SK-N-SH (cell line): ENCODE measurements at regions not wholly inside any gene's neighbourhood (a gene's known extent, or its start where the extent isn't known, plus 50 kb on each side); places are given as distances from the start of the nearest gene placed in this dataset.

ENCODE experiments used
- CTCF ChIA-PET: fragments of 300-600, 350-600 bp; formaldehyde crosslinking; extraction: SDS; loops from one replicate; lab custom pipeline; 2021; lab: Yijun Ruan, JAX
- POLR2A ChIA-PET: fragments of 350-600 bp; sonication (Branson Sonifier 250); formaldehyde crosslinking; extraction: SDS; loops from one replicate; lab custom pipeline; 2020; ENCODE audit warnings: antibody characterized with exemption, inconsistent platforms; lab: Yijun Ruan, JAX
- DNase-seq: peaks from one replicate; pipeline ENCODE4 v3.0.0; 2012
- H2AFZ ChIP-seq: fragments of 200-600 bp; sonication (generic); 2 replicates; pipeline ENCODE4 v1.8.1; 2016; ENCODE audit warnings: antibody characterized with exemption, mild to moderate bottlenecking, low read depth
- H3F3A ChIP-seq: fragments of 200-600 bp; sonication (generic); replicated peaks from 2 replicates; pipeline ENCODE3; 2016; ENCODE audit warnings: antibody characterized with exemption, mild to moderate bottlenecking; ENCODE audit not compliant: insufficient read depth
- H3K27ac ChIP-seq, 2 experiments: fragments of 200-500 bp in 1 of 2; fragments of 200-600 bp in 1 of 2; sonication (Bioruptor generic) in 1 of 2; sonication (generic), shearing (Covaris generic) in 1 of 2; 2 replicates each; pipeline versions ENCODE4 v1.5.1 to v1.6.1; 2014 to 2016; ENCODE audit warnings: low read depth in 2 of 2, inconsistent platforms in 1 of 2, low read length in 1 of 2, mild to moderate bottlenecking in 1 of 2, mixed read lengths in 1 of 2
- H3K27me3 ChIP-seq: fragments of 200-600 bp; sonication (generic), shearing (Covaris generic); 2 replicates; pipeline ENCODE4 v1.6.1; 2016; ENCODE audit warnings: mixed run types; ENCODE audit not compliant: insufficient read depth
- H3K36me3 ChIP-seq, 2 experiments: fragments of 200-500 bp in 1 of 2; fragments of 200-600 bp in 1 of 2; sonication (Bioruptor generic) in 1 of 2; sonication (generic) in 1 of 2; replicated peaks in 1 of 2; 2 replicates each; pipeline versions ENCODE3 to v1.5.1; 2014 to 2016; ENCODE audit warnings: low read length in 1 of 2, mild to moderate bottlenecking in 1 of 2; ENCODE audit not compliant: insufficient read depth in 2 of 2, control insufficient read depth in 1 of 2
- H3K4me1 ChIP-seq, 2 experiments: fragments of 200-500 bp in 1 of 2; fragments of 200-600 bp in 1 of 2; sonication (Bioruptor generic) in 1 of 2; sonication (generic), shearing (Covaris generic) in 1 of 2; 2 replicates each; pipeline versions ENCODE4 v1.5.1 to v1.6.1; 2014 to 2016; ENCODE audit warnings: low read depth in 1 of 2, low read length in 1 of 2, mixed run types in 1 of 2; ENCODE audit not compliant: insufficient read depth in 2 of 2, control insufficient read depth in 1 of 2
- H3K4me2 ChIP-seq: fragments of 200-600 bp; sonication (generic), shearing (Covaris generic); 2 replicates; pipeline ENCODE4 v1.6.1; 2017; ENCODE audit warnings: mixed run types
- H3K4me3 ChIP-seq, 2 experiments: fragments of 200-500 bp in 1 of 2; fragments of 200-600 bp in 1 of 2; sonication (Bioruptor generic) in 1 of 2; sonication (generic), shearing (Covaris generic) in 1 of 2; 2 replicates each; pipeline versions ENCODE4 v1.5.1 to v1.8.1; 2014 to 2016; ENCODE audit warnings: low read depth in 2 of 2, inconsistent platforms in 1 of 2, low read length in 1 of 2, mild to moderate bottlenecking in 1 of 2, mixed read lengths in 1 of 2, moderate library complexity in 1 of 2
- H3K79me2 ChIP-seq: fragments of 200-600 bp; sonication (generic); 2 replicates; pipeline ENCODE4 v1.8.1; 2017; ENCODE audit warnings: mild to moderate bottlenecking; ENCODE audit not compliant: insufficient read depth
- H3K9ac ChIP-seq: fragments of 200-600 bp; sonication (generic); 2 replicates; pipeline ENCODE4 v1.6.1; 2017; ENCODE audit warnings: mixed run types
- H3K9me2 ChIP-seq: fragments of 200-600 bp; sonication (generic); 2 replicates; pipeline ENCODE4 v1.6.1; 2017; ENCODE audit warnings: mixed run types
- H3K9me3 ChIP-seq: fragments of 200-600 bp; sonication (generic); 2 replicates; pipeline ENCODE4 v1.6.1; 2017; ENCODE audit warnings: mixed run types, mild to moderate bottlenecking, moderate library complexity
- H4K20me1 ChIP-seq: fragments of 200-600 bp; sonication (generic); 2 replicates; pipeline ENCODE4 v1.6.1; 2017; ENCODE audit warnings: mild to moderate bottlenecking, mixed run types; ENCODE audit not compliant: insufficient read depth
- CHD2 ChIP-seq: fragments of 150-350 bp; IDR thresholded peaks from 2 replicates; pipeline ENCODE4 v1.6.1; 2018; ENCODE audit warnings: low read length; ENCODE audit not compliant: partially characterized antibody
- FOSL2 ChIP-seq: IDR thresholded peaks from 2 replicates; pipeline ENCODE4 v1.4.0; 2012; ENCODE audit warnings: low read depth, mild to moderate bottlenecking, moderate library complexity, borderline replicate concordance
- FOXJ3 ChIP-seq: sonication (generic); formaldehyde crosslinking; IDR thresholded peaks from 2 replicates; pipeline ENCODE4 v1.5.1; 2020; ENCODE audit warnings: mild to moderate bottlenecking, missing genetic modification reagents
- FOXM1 ChIP-seq: IDR thresholded peaks from 2 replicates; pipeline ENCODE4 v1.4.0; 2012; ENCODE audit warnings: low read depth, mild to moderate bottlenecking
- IRF3 ChIP-seq: fragments of 150-350 bp; IDR thresholded peaks from 2 replicates; pipeline ENCODE4 v1.6.1; 2016; ENCODE audit warnings: mild to moderate bottlenecking, low read depth, low read length
- JUND ChIP-seq: IDR thresholded peaks from 2 replicates; pipeline ENCODE4 v1.4.0; 2012
- MAX ChIP-seq: IDR thresholded peaks from 2 replicates; pipeline ENCODE4 v1.4.0; 2012; ENCODE audit warnings: low read depth
- MEF2A ChIP-seq: IDR thresholded peaks from 2 replicates; pipeline ENCODE4 v1.4.0; 2012; ENCODE audit warnings: low read depth, borderline replicate concordance
- MXI1 ChIP-seq: IDR thresholded peaks from 2 replicates; pipeline ENCODE4 v1.6.1; 2012; ENCODE audit warnings: mild to moderate bottlenecking, low read depth, low read length, improper control_type of control experiment
- NRF1 ChIP-seq: IDR thresholded peaks from 2 replicates; pipeline ENCODE4 v1.6.1; 2012; ENCODE audit warnings: low read depth, mild to moderate bottlenecking, low read length
- RAD21 ChIP-seq: IDR thresholded peaks from 2 replicates; pipeline ENCODE4 v1.6.1; 2012; ENCODE audit warnings: mild to moderate bottlenecking, low read length
- REST ChIP-seq: IDR thresholded peaks from 2 replicates; pipeline ENCODE4 v1.6.1; 2012; ENCODE audit warnings: mild to moderate bottlenecking, low read depth, low read length, moderate library complexity
- SIN3A ChIP-seq: IDR thresholded peaks from 2 replicates; pipeline ENCODE4 v1.6.1; 2012; ENCODE audit warnings: low read depth, mild to moderate bottlenecking, low read length, moderate library complexity, borderline replicate concordance
- SMC3 ChIP-seq: IDR thresholded peaks from 2 replicates; pipeline ENCODE4 v1.6.1; 2012; ENCODE audit warnings: low read depth, low read length, improper control_type of control experiment
- TAF1 ChIP-seq: IDR thresholded peaks from 2 replicates; pipeline ENCODE4 v1.6.1; 2012; ENCODE audit warnings: low read depth, mild to moderate bottlenecking, low read length, moderate library complexity, borderline replicate concordance
- USF1 ChIP-seq: IDR thresholded peaks from 2 replicates; pipeline ENCODE4 v1.4.0; 2012; ENCODE audit warnings: low read depth, borderline replicate concordance
- USF2 ChIP-seq: fragments of 150-350 bp; IDR thresholded peaks from 2 replicates; pipeline ENCODE4 v1.6.1; 2017; ENCODE audit warnings: antibody characterized with exemption, low read length, low read depth, borderline replicate concordance

GRCh38 chr1:73144311-73144710 lies 862.0 kb upstream of the NEGR1 start:
- no peak overlapping the region; the same call in 1 of the 2 replicates for H2AFZ ChIP-seq
- CTCF ChIA-PET = no interaction called here
- H3K4me3 ChIP-seq = no peak overlapping the region
- no peaks in the 10 kb centered on the region for H3K9me2 ChIP-seq
- H3K9ac ChIP-seq = no peak overlapping the region
- no peaks in the 10 kb centered on the region for H3K27me3 ChIP-seq
- H3K4me1 ChIP-seq = no peaks in the 10 kb centered on the region
- no peaks in the 10 kb centered on the region for H3K36me3 ChIP-seq
- H3K9me3 ChIP-seq = no peaks in the 10 kb centered on the region
- TF ChIP-seq REST (no peak), MAX (no peak), FOXJ3 (no peak), SIN3A (no peak), USF2 (no peak), JUND (no peak), IRF3 (no peak), MEF2A (no peak), NRF1 (no peak), CHD2 (no peak), SMC3 (no peak), TAF1 (no peak), FOSL2 (no peak), FOXM1 (no peak), RAD21 (no peak), USF1 (no peak), MXI1 (no peak)
- TF ChIP-seq, all 33 proteins: peak for 0
- H4K20me1 ChIP-seq = no peaks in the 10 kb centered on the region
- no peaks in the 10 kb centered on the region for H3F3A ChIP-seq
- H3K79me2 ChIP-seq = no peaks in the 10 kb centered on the region
- H3K27ac ChIP-seq = no peak overlapping the region
- POLR2A ChIA-PET = no interaction called here
- no peak for DNase-seq
- H3K4me2 ChIP-seq = no peak overlapping the region
